A673 (cell line): ENCODE measurements at regions not wholly inside any gene's neighbourhood (a gene's known extent, or its start where the extent isn't known, plus 50 kb on each side); places are given as distances from the start of the nearest gene placed in this dataset.

Experiments used
- BruUV-seq: library from RNA; stranded (reverse); fragments of 400-500 nt; replicated peaks from 2 replicates; lab custom pipeline; 2021; lab: Mats Ljungman, UMichigan
- CTCF ChIA-PET: fragments of 300-600 bp; sonication (Branson Sonifier 250); formaldehyde crosslinking; loops from one replicate; lab custom pipeline; 2022; ENCODE audit warnings: antibody characterized with exemption; lab: Charles Lee
- POLR2A ChIA-PET: fragments of 300-600 bp; sonication (Branson Sonifier 250); formaldehyde crosslinking; loops from one replicate; lab custom pipeline; 2022; ENCODE audit warnings: antibody characterized with exemption; ENCODE audit not compliant: low non-redundant PET; lab: Charles Lee
- DNase-seq: peaks from one replicate; pipeline ENCODE4 v3.0.0-alpha.2; 2015; ENCODE audit warnings: low spot score
- H3K27ac ChIP-seq: fragments of 200-600 bp; sonication (generic); 2 replicates; pipeline ENCODE4 v1.5.1; 2016; ENCODE audit warnings: mixed run types, low read depth, mild to moderate bottlenecking, mixed read lengths, antibody characterized with exemption, low read length; ENCODE audit not compliant: poor library complexity, severe bottlenecking
- H3K27me3 ChIP-seq: fragments of 200-600 bp; sonication (generic); replicated peaks from 2 replicates; pipeline ENCODE4 v1.6.1; 2017; ENCODE audit warnings: mixed run types, low read depth, mild to moderate bottlenecking, mixed read lengths, antibody characterized with exemption, low read length; ENCODE audit not compliant: insufficient read depth, poor library complexity
- H3K36me3 ChIP-seq: fragments of 200-600 bp; sonication (generic); 2 replicates; pipeline ENCODE4 v1.6.1; 2016; ENCODE audit warnings: mixed run types, mild to moderate bottlenecking, mixed read lengths, antibody characterized with exemption, low read length; ENCODE audit not compliant: insufficient read depth, poor library complexity, severe bottlenecking
- H3K4me1 ChIP-seq: fragments of 200-600 bp; sonication (generic); 2 replicates; pipeline ENCODE4 v1.6.1; 2017; ENCODE audit warnings: mixed run types, mild to moderate bottlenecking, mixed read lengths, antibody characterized with exemption, low read length; ENCODE audit not compliant: insufficient read depth, poor library complexity, severe bottlenecking
- H3K4me3 ChIP-seq: fragments of 200-600 bp; sonication (generic); 2 replicates; pipeline ENCODE4 v1.5.1; 2016; ENCODE audit warnings: low read depth, mixed run types, mild to moderate bottlenecking, mixed read lengths, low read length; ENCODE audit not compliant: poor library complexity, severe bottlenecking
- H3K9me3 ChIP-seq: fragments of 200-600 bp; sonication (generic); 2 replicates; pipeline ENCODE4 v1.6.1; 2016; ENCODE audit warnings: mixed run types, low read depth, mild to moderate bottlenecking, mixed read lengths, antibody characterized with exemption, low read length; ENCODE audit not compliant: poor library complexity, severe bottlenecking
- EZH2 ChIP-seq: fragments of 200-600 bp; sonication (generic); IDR thresholded peaks from 2 replicates; pipeline ENCODE4 v1.6.1; 2017; ENCODE audit warnings: borderline replicate concordance, low read depth, mild to moderate bottlenecking, mixed read lengths, antibody characterized with exemption, low read length; ENCODE audit not compliant: poor library complexity, severe bottlenecking
- intact Hi-C: fragments of 100-400 bp; cut with micrococcal nuclease; formaldehyde crosslinking; loops from one replicate; pipeline ENCODE4 v1.10.0; 2022; ENCODE audit not compliant: unreplicated experiment
- TF ChIP-seq, protein P1 (sequence below): fragments of 300-800, 200-600 bp; sonication (generic); conservative IDR thresholded peaks from 2 replicates; pipeline ENCODE4 v1.5.1; 2017; ENCODE audit warnings: low read depth, mild to moderate bottlenecking, antibody characterized with exemption, low read length, moderate library complexity, mixed read lengths

DNA sequence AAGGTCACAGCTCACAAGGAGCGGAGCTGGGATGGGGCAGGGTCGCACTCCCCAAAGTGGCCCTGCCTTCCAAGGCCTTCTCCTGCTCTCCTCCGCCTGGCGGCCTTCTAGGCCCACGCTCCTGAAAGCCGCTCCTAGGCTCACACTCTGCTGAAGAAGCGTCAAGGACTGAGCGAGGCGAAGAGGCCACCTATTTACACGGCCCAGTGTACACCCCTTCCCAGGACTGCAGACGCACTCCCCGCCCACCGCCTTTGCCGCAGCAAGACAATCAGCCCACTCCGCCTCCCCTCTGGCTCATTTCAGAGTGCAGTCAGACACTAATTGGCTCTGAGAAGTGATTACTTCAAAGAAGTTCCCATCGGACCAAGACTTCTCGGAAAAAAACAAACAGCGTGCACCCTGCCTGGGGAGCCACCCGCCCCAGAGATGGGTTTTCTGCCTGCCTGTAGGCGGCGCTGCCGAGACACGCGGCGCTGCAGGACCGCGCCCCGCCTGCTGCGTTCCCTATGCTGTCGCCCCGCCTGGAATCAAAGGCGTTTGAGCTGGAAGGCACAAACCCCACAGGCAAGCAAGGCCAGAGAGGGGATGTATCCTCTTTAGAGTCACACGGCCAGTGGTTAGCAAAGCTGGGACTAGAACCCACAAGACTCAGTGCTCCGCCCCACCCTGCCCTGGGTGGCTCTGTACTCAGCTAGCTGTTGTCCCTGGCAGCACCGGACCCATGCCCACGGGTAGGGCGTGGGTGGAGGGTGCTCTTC is 414.8 kb downstream of the BUD13 start:
- ChIA-PET POLR2A (no interaction called here), CTCF (interaction anchor here (0.6 kb wide), 2 partner anchors 17 to 284 kb away, joined by 3 to 4 read pairs; no protein-coding TSS in a partner anchor)
- intact Hi-C loops = no loop called here
- BruUV-seq = no TSS peak
- Histone ChIP-seq H3K27ac (no peak overlapping the region), H3K27me3 (peaks cover 28% of the 10 kb centered on the region), H3K9me3 (no peaks in the 10 kb centered on the region), H3K36me3 (no peaks in the 10 kb centered on the region), H3K4me3 (no peak overlapping the region), H3K4me1 (no peaks in the 10 kb centered on the region)
- peak; percentile 56 for DNase-seq
- TF ChIP-seq, protein P1, sequence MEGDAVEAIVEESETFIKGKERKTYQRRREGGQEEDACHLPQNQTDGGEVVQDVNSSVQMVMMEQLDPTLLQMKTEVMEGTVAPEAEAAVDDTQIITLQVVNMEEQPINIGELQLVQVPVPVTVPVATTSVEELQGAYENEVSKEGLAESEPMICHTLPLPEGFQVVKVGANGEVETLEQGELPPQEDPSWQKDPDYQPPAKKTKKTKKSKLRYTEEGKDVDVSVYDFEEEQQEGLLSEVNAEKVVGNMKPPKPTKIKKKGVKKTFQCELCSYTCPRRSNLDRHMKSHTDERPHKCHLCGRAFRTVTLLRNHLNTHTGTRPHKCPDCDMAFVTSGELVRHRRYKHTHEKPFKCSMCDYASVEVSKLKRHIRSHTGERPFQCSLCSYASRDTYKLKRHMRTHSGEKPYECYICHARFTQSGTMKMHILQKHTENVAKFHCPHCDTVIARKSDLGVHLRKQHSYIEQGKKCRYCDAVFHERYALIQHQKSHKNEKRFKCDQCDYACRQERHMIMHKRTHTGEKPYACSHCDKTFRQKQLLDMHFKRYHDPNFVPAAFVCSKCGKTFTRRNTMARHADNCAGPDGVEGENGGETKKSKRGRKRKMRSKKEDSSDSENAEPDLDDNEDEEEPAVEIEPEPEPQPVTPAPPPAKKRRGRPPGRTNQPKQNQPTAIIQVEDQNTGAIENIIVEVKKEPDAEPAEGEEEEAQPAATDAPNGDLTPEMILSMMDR = peak; percentile 73
- no peak for TF ChIP-seq EZH2

- ChIA-PET POLR2A (no interaction called here), CTCF (no interaction called here)
- TF ChIP-seq, protein P1 = no peak
- no peak for TF ChIP-seq EZH2
- H3K9me3 ChIP-seq = no peaks in the 10 kb centered on the region
- intact Hi-C loops = no loop called here
- H3K27me3 ChIP-seq = peaks cover 13% of the 10 kb centered on the region
- DNase-seq = no peak
- H3K4me3 ChIP-seq = no peak overlapping the region
- no peaks in the 10 kb centered on the region for H3K4me1 ChIP-seq
- BruUV-seq = no TSS peak
- no peaks in the 10 kb centered on the region for H3K36me3 ChIP-seq
- H3K27ac ChIP-seq = no peak overlapping the region
Observed at GRCh38 chr11:116356451-116356850, 416.3 kb downstream of the BUD13 start.

- no peaks in the 10 kb centered on the region for H3K36me3 ChIP-seq
- H3K27me3 ChIP-seq = no peaks in the 10 kb centered on the region
- ChIA-PET POLR2A (no interaction called here), CTCF (no interaction called here)
- no TSS peak for BruUV-seq
- H3K4me3 ChIP-seq = no peak overlapping the region
- H3K4me1 ChIP-seq = no peaks in the 10 kb centered on the region
- intact Hi-C loops = no loop called here
- no peak for TF ChIP-seq EZH2
- TF ChIP-seq, protein P1 = no peak
- no peak overlapping the region for H3K27ac ChIP-seq
- H3K9me3 ChIP-seq = no peaks in the 10 kb centered on the region
- DNase-seq = no peak
Observed at GRCh38 chr11:116355104-116355503, 417.7 kb downstream of the BUD13 start.
